HG03196 (cell line): ENCODE measurements at regions not wholly inside any gene's neighbourhood (a gene's known extent, or its start where the extent isn't known, plus 50 kb on each side); places are given as distances from the start of the nearest gene placed in this dataset.

Experiments
- ATAC-seq: cut with Tn5 transposase; IDR thresholded peaks from one replicate; pipeline ENCODE4 v1.9.1; 2021; ENCODE audit not compliant: unreplicated experiment

DNA sequence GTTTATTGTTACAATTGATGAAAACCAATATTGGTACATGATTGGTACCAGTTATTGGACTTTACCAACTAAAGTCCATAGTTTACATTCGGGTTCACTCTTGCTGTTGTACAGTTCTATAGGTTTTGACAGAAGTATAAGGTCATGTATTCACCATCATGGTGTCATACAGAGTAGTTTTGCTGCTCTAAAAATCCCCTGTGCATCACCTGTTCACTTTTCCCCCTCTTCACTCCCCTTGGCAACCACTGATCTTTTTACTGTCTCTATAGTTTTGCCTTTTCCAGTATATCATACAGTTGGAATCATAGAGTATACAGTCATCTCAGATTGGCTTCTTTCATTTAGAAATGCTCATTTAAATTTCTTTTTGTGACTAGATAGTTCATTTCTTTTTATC is 51.2 kb upstream of the MED4 start:
- ATAC-seq, result no peak
